ENCODE measurements at regions not wholly inside any gene's neighbourhood (a gene's known extent, or its start where the extent isn't known, plus 50 kb on each side); places are given as distances from the start of the nearest gene placed in this dataset.
"Not testable (repeated sequence)": the region's sequence is repeated elsewhere in the genome, so short reads cannot be mapped to it uniquely, and the experiment has no call there.

- H3K4me1 Mint-ChIP-seq; H3K9me3 ChIP-seq (ENCODE audit: control insufficient read depth in 1 of 2, low read length in 2 of 2); H3K27ac ChIP-seq (ENCODE audit: low read depth, low read length); POLR2A ChIA-PET (ENCODE audit: partially characterized antibody); H3K27me3 Mint-ChIP-seq; H3K36me3 ChIP-seq (ENCODE audit: insufficient read depth, low read length); H3K27me3 ChIP-seq (ENCODE audit: insufficient read depth, low read length); DNase-seq; H3K4me3 ChIP-seq (ENCODE audit: low read length in 2 of 2); H3K27ac Mint-ChIP-seq; CTCF ChIA-PET (ENCODE audit: partially characterized antibody); H3K4me1 ChIP-seq (ENCODE audit: insufficient read depth, low read length); H3K36me3 Mint-ChIP-seq; intact Hi-C loops (cut with micrococcal nuclease); H3K4me3 Mint-ChIP-seq: not testable (repeated sequence)
- H3K9me3 Mint-ChIP-seq: peaks cover 2 to 25% (median 13%) of the 10 kb centered on the region in 8 donors
Measured at GRCh38 chr16:52655156-52655555, 108.2 kb upstream of the TOX3 start.

- Histone ChIP-seq H3K9me3 (ENCODE audit: control insufficient read depth in 1 of 2, low read length in 2 of 2) (no peaks in the 10 kb centered on the region), H3K27me3 (ENCODE audit: insufficient read depth, low read length) (no peaks in the 10 kb centered on the region), H3K4me1 (ENCODE audit: insufficient read depth, low read length) (no peaks in the 10 kb centered on the region), H3K27ac (ENCODE audit: low read depth, low read length) (no peak overlapping the region), H3K36me3 (ENCODE audit: insufficient read depth, low read length) (no peaks in the 10 kb centered on the region), H3K4me3 (ENCODE audit: low read length in 2 of 2) (no peak overlapping the region)
- intact Hi-C loops (cut with micrococcal nuclease): no loop called here
- Mint-ChIP-seq H3K27ac (no peak overlapping the region), H3K36me3 (no peaks in the 10 kb centered on the region), H3K9me3 (peaks cover 0 to 11% (median 5%) of the 10 kb centered on the region in 8 donors), H3K4me1 (no peaks in the 10 kb centered on the region), H3K4me3 (no peak overlapping the region), H3K27me3 (peaks cover 0 to 2% of the 10 kb centered on the region in 2 donors)
- ChIA-PET CTCF (ENCODE audit: partially characterized antibody) (interaction anchor here (0.7 to 1.5 kb wide), 2 partner anchors 9 to 29 kb away, joined by 3 to 5 read pairs; no protein-coding TSS in a partner anchor), POLR2A (ENCODE audit: partially characterized antibody) (no interaction called here)
- no peak for DNase-seq
Measured at GRCh38 chr16:52652033-52652432, 105.1 kb upstream of the TOX3 start.

GRCh38 chr16:52650789-52651188 is 103.8 kb upstream of the TOX3 start:
- Histone ChIP-seq H3K27me3 (ENCODE audit: insufficient read depth, low read length) (no peaks in the 10 kb centered on the region), H3K4me1 (ENCODE audit: insufficient read depth, low read length) (no peaks in the 10 kb centered on the region), H3K36me3 (ENCODE audit: insufficient read depth, low read length) (no peaks in the 10 kb centered on the region), H3K27ac (ENCODE audit: low read depth, low read length) (no peak overlapping the region), H3K4me3 (ENCODE audit: low read length in 2 of 2) (no peak overlapping the region), H3K9me3 (ENCODE audit: control insufficient read depth in 1 of 2, low read length in 2 of 2) (no peaks in the 10 kb centered on the region)
- intact Hi-C loops (cut with micrococcal nuclease): no loop called here
- Mint-ChIP-seq H3K4me1 (no peaks in the 10 kb centered on the region), H3K27ac (no peak overlapping the region), H3K36me3 (no peaks in the 10 kb centered on the region), H3K27me3 (peaks cover 0 to 2% of the 10 kb centered on the region in 2 donors), H3K9me3 (peaks cover 0 to 15% (median 5%) of the 10 kb centered on the region in 8 donors), H3K4me3 (no peak overlapping the region)
- no peak for DNase-seq
- CTCF ChIA-PET (ENCODE audit: partially characterized antibody): no interaction called here
- POLR2A ChIA-PET (ENCODE audit: partially characterized antibody): no interaction called here

DNA sequence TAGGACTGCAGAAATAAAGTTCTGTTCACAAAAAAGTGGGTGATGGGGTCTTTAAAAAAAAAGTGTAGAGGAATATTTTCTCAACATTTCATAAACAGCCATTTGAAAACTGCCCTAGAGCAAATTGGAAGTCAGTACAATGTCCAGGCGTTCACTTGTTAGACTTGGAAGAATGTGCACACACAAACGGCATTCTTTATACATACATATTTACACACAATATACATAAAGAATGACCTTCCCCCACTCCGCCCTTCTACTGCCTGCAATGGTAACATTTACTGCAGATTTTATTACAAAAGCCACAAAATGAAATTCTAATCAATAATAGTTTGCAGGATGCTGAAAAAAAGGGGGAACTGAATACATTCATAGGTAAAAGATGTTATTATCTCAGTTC is 103.4 kb upstream of the TOX3 start:
- Mint-ChIP-seq H3K36me3 (no peaks in the 10 kb centered on the region), H3K4me1 (no peaks in the 10 kb centered on the region), H3K9me3 (peaks cover 0 to 13% (median 4%) of the 10 kb centered on the region in 8 donors), H3K27ac (no peak overlapping the region), H3K27me3 (peaks cover 0 to 2% of the 10 kb centered on the region in 2 donors), H3K4me3 (no peak overlapping the region)
- Histone ChIP-seq H3K36me3 (ENCODE audit: insufficient read depth, low read length) (no peaks in the 10 kb centered on the region), H3K4me3 (ENCODE audit: low read length in 2 of 2) (no peak overlapping the region), H3K4me1 (ENCODE audit: insufficient read depth, low read length) (no peaks in the 10 kb centered on the region), H3K27ac (ENCODE audit: low read depth, low read length) (no peak overlapping the region), H3K27me3 (ENCODE audit: insufficient read depth, low read length) (no peaks in the 10 kb centered on the region), H3K9me3 (ENCODE audit: control insufficient read depth in 1 of 2, low read length in 2 of 2) (no peaks in the 10 kb centered on the region)
- intact Hi-C loops (cut with micrococcal nuclease): no loop called here
- ChIA-PET POLR2A (ENCODE audit: partially characterized antibody) (no interaction called here), CTCF (ENCODE audit: partially characterized antibody) (no interaction called here)
- no peak for DNase-seq

DNA sequence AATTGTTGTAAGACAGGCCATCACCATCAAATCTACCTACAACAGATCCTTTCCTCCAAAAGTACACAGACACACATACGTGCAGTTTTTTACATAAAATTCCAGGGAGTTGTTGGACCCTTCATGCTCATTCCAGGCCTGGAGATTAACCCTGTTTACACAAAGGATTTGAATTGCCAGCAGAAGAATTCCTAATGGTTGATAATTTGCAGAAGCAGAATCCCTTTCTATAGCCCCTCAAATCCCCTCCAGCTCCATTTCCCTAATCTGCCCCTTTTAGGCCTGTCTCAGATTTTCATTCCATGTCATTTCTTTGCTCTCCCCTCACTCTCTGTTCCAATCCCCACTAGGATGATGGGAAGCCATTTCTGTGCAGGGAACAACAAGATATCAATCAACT is 102.9 kb upstream of the TOX3 start:
- Mint-ChIP-seq H3K9me3 (peaks cover 0 to 10% (median 5%) of the 10 kb centered on the region in 8 donors), H3K4me3 (no peak overlapping the region), H3K36me3 (no peaks in the 10 kb centered on the region), H3K27ac (no peak overlapping the region), H3K4me1 (no peaks in the 10 kb centered on the region), H3K27me3 (peaks cover 0 to 2% of the 10 kb centered on the region in 2 donors)
- Histone ChIP-seq H3K36me3 (ENCODE audit: insufficient read depth, low read length) (no peaks in the 10 kb centered on the region), H3K27ac (ENCODE audit: low read depth, low read length) (no peak overlapping the region), H3K27me3 (ENCODE audit: insufficient read depth, low read length) (no peaks in the 10 kb centered on the region), H3K9me3 (ENCODE audit: control insufficient read depth in 1 of 2, low read length in 2 of 2) (no peaks in the 10 kb centered on the region), H3K4me3 (ENCODE audit: low read length in 2 of 2) (no peak overlapping the region), H3K4me1 (ENCODE audit: insufficient read depth, low read length) (no peaks in the 10 kb centered on the region)
- CTCF ChIA-PET (ENCODE audit: partially characterized antibody): no interaction called here
- DNase-seq: no peak
- POLR2A ChIA-PET (ENCODE audit: partially characterized antibody): no interaction called here
- intact Hi-C loops (cut with micrococcal nuclease): no loop called here

GRCh38 chr16:52647588-52647987 is 100.6 kb upstream of the TOX3 start:
- Mint-ChIP-seq H3K27me3 (peaks cover 0 to 2% of the 10 kb centered on the region in 2 donors), H3K27ac (no peak overlapping the region), H3K9me3 (peaks cover 2 to 9% (median 4%) of the 10 kb centered on the region in 8 donors), H3K4me3 (no peak overlapping the region), H3K4me1 (no peaks in the 10 kb centered on the region), H3K36me3 (no peaks in the 10 kb centered on the region)
- CTCF ChIA-PET (ENCODE audit: partially characterized antibody): no interaction called here
- Histone ChIP-seq H3K4me3 (ENCODE audit: low read length in 2 of 2) (no peak overlapping the region), H3K27me3 (ENCODE audit: insufficient read depth, low read length) (no peaks in the 10 kb centered on the region), H3K9me3 (ENCODE audit: control insufficient read depth in 1 of 2, low read length in 2 of 2) (no peaks in the 10 kb centered on the region), H3K4me1 (ENCODE audit: insufficient read depth, low read length) (no peaks in the 10 kb centered on the region), H3K27ac (ENCODE audit: low read depth, low read length) (no peak overlapping the region), H3K36me3 (ENCODE audit: insufficient read depth, low read length) (no peaks in the 10 kb centered on the region)
- intact Hi-C loops (cut with micrococcal nuclease): no loop called here
- POLR2A ChIA-PET (ENCODE audit: partially characterized antibody): no interaction called here
- no peak for DNase-seq

- intact Hi-C loops (cut with micrococcal nuclease): no loop called here
- Histone ChIP-seq H3K4me3 (ENCODE audit: low read length in 2 of 2) (no peak overlapping the region), H3K27ac (ENCODE audit: low read depth, low read length) (no peak overlapping the region), H3K36me3 (ENCODE audit: insufficient read depth, low read length) (no peaks in the 10 kb centered on the region), H3K4me1 (ENCODE audit: insufficient read depth, low read length) (no peaks in the 10 kb centered on the region), H3K9me3 (ENCODE audit: control insufficient read depth in 1 of 2, low read length in 2 of 2) (no peaks in the 10 kb centered on the region), H3K27me3 (ENCODE audit: insufficient read depth, low read length) (no peaks in the 10 kb centered on the region)
- Mint-ChIP-seq H3K27me3 (no peaks in the 10 kb centered on the region), H3K36me3 (no peaks in the 10 kb centered on the region), H3K4me1 (no peaks in the 10 kb centered on the region), H3K4me3 (no peak overlapping the region), H3K27ac (no peak overlapping the region), H3K9me3 (peaks cover 2 to 11% (median 4%) of the 10 kb centered on the region in 8 donors)
- DNase-seq: no peak
- ChIA-PET POLR2A (ENCODE audit: partially characterized antibody) (interaction anchor here (0.7 kb wide), 1 partner anchor 17 kb away, joined by 3 read pairs; no protein-coding TSS in a partner anchor), CTCF (ENCODE audit: partially characterized antibody) (interaction anchor here (1.4 kb wide), 1 partner anchor 9 kb away, joined by 5 read pairs; no protein-coding TSS in a partner anchor)
Measured at GRCh38 chr16:52643006-52643405, 96.1 kb upstream of the TOX3 start.

- Histone ChIP-seq H3K4me3 (ENCODE audit: low read length in 2 of 2) (no peak overlapping the region), H3K9me3 (ENCODE audit: control insufficient read depth in 1 of 2, low read length in 2 of 2) (no peaks in the 10 kb centered on the region), H3K4me1 (ENCODE audit: insufficient read depth, low read length) (no peaks in the 10 kb centered on the region), H3K36me3 (ENCODE audit: insufficient read depth, low read length) (no peaks in the 10 kb centered on the region), H3K27ac (ENCODE audit: low read depth, low read length) (no peak overlapping the region), H3K27me3 (ENCODE audit: insufficient read depth, low read length) (no peaks in the 10 kb centered on the region)
- no peak for DNase-seq
- Mint-ChIP-seq H3K9me3 (peaks cover 0 to 23% (median 7%) of the 10 kb centered on the region in 8 donors), H3K27ac (no peak overlapping the region), H3K4me3 (no peak overlapping the region), H3K4me1 (no peaks in the 10 kb centered on the region), H3K36me3 (no peaks in the 10 kb centered on the region), H3K27me3 (no peaks in the 10 kb centered on the region)
- intact Hi-C loops (cut with micrococcal nuclease): no loop called here
- ChIA-PET POLR2A (ENCODE audit: partially characterized antibody) (no interaction called here), CTCF (ENCODE audit: partially characterized antibody) (no interaction called here)
Measured at GRCh38 chr16:52634528-52634927, 87.6 kb upstream of the TOX3 start.
